NCI-H748 (cell line): ENCODE measurements at regions not wholly inside any gene's neighbourhood (a gene's known extent, or its start where the extent isn't known, plus 50 kb on each side); places are given as distances from the start of the nearest gene placed in this dataset.
"Not testable (repeated sequence)": the region's sequence is repeated elsewhere in the genome, so short reads cannot be mapped to it uniquely, and the experiment has no call there.

ENCODE experiments used
- DNase-seq: peaks from one replicate; lab custom pipeline; 2025; ENCODE audit not compliant: unreplicated experiment; lab: John Stamatoyannopoulos, UW

GRCh38 chr7:112937651-112938415 lies 147.6 kb upstream of the TMEM168 start:
- no peak for DNase-seq

DNA sequence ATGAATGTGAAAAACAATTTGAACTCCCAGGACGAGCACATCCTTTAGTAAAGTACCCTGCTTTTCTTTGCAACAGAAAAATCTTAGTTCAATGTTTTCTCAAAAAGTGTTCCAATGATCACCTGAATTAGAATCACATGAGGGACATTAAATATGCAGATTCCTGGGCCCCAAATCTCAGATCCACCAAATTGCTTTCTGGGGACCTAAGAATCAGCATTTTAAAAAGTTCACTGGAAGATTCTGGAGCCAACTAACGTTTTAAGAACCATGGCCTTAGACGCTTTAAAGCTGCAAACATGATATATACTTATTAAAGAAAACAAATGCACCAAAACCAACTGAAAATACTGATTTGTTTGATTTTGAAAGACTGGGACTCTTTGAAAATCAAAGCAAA lies 143.4 kb upstream of the TMEM168 start:
- no peak for DNase-seq

GRCh38 chr7:112930787-112931186 lies 140.6 kb upstream of the TMEM168 start:
- DNase-seq: no peak

DNA sequence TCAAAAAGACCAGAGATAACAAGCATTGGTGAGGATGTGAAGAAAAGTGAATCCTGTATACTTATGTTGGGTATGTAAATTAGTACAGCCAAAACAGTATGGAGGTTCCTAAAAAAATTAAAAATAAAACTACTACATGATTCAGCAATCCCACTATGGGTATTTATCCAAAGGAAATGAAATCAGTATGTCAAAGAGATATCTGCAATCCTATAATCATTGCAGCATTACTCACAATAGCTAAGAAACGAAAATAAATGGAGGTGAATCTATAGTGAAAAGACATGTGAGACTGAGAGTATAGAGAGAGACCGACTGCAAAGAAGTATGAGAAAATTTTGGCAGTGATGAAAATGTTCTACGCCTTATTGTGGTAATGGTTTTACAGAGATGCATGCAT lies 139.2 kb upstream of the TMEM168 start:
- DNase-seq: no peak

DNA sequence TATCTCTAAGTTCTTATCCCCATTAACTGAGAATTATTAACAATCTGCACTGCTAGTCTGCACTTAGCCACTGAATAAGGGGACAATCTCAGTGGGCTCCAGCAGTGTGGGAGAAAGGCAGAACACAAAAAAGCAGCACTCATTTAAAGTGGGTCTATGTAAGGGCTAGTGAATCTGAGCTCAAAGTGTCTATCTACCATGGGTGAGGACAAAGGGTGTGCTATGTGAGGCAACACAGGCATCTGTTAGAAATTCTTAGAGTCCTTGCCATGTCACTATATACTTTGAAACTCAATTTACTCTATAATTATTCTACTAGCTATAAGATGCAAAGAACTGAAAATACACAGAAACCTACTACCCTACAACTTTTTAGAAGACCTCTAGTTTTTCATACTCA lies 135.8 kb upstream of the TMEM168 start:
- no peak for DNase-seq

- not testable (repeated sequence) for DNase-seq
Measured at GRCh38 chr7:112922546-112922945, 132.4 kb upstream of the TMEM168 start.

GRCh38 chr7:112916431-112916830 lies 126.2 kb upstream of the TMEM168 start:
- not testable (repeated sequence) for DNase-seq

- DNase-seq: peak; percentile 5
Measured at GRCh38 chr7:112908086-112908485, 117.9 kb upstream of the TMEM168 start.

- DNase-seq: no peak
Measured at GRCh38 chr7:112907658-112908057, 117.5 kb upstream of the TMEM168 start.

GRCh38 chr7:112905950-112906349 lies 115.8 kb upstream of the TMEM168 start:
- DNase-seq: no peak

DNA sequence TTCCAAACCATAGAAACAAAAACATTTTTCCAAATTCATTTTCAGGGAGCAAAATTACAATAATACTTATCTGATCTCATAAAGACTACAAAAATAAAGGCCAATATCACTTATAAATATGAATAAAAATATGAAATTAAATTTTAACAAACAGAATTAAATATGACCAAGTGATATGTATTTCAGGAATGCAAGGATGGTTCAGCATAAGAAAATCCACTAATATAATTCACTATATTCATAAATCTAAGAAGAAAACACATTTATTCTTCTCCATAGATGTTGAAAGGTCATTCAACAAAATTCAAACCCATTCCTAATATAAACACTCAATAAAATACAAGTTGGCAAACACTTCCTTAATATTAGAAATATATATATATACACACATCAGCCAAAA lies 115.2 kb upstream of the TMEM168 start:
- DNase-seq: no peak

- DNase-seq: peak; percentile 76
Measured at GRCh38 chr7:112898432-112899290, 108.5 kb upstream of the TMEM168 start.

- DNase-seq: no peak
Measured at GRCh38 chr7:112897839-112898431, 107.7 kb upstream of the TMEM168 start.

- no peak for DNase-seq
Measured at GRCh38 chr7:112896026-112896601, 105.9 kb upstream of the TMEM168 start.

DNA sequence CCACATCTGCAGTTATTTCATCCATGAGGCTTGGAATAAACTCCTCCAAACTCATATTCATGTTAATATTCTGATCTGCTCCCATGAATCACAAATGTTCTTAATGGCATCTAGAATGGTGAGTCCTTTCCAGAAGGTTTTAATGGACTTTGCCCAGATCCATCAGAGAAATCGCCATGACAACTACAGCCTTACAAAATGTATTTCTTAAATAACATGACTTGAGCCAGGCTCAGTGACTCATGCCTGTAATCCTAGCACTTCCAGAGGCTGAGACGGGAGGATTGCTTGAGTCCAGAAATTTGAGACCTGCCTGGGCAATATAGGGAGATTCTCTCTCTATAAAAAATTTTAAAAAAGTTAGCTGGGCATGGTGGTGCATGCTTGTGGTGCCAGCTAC lies 102.1 kb upstream of the TMEM168 start:
- peak; percentile 5 for DNase-seq

GRCh38 chr7:112891698-112892097 lies 101.5 kb upstream of the TMEM168 start:
- no peak for DNase-seq

GRCh38 chr7:112889834-112890438 lies 99.7 kb upstream of the TMEM168 start:
- DNase-seq: no peak

DNA sequence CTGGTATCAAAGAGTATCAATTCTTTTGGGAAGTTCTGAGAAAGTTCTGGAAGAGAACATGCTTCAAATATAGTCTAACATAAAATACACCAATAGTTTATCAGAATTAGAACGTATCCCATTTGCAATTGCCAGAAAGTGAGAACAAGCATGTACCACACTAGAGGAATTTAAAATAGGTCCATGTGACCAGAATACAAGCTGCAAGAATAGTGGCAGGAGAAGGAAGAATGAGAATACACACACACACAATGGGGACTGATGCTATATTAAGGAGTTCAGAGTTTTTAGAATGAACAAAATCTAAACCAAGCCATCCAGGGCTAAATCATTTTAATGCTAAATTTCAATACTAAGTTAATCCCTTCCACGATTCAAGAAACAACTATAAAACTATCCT lies 99.1 kb upstream of the TMEM168 start:
- DNase-seq: no peak

DNA sequence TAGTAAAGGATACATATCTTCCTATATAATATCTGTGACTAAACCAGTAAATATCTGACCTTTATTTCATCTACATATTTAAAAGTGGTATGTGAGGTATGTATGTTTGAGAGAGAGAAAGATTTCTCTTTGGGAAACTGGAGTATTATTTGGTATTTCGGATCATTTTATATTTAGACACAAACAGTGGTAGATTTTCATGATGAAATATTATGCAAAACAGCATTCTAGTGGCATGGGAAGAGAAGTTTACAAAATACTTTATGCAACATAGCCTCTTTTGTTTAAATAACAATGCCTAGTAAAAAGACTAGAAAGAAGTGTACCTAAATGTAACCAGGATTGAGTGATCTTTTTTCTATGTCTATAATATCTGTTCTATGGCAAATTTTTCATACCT lies 98.6 kb upstream of the TMEM168 start:
- no peak for DNase-seq

DNA sequence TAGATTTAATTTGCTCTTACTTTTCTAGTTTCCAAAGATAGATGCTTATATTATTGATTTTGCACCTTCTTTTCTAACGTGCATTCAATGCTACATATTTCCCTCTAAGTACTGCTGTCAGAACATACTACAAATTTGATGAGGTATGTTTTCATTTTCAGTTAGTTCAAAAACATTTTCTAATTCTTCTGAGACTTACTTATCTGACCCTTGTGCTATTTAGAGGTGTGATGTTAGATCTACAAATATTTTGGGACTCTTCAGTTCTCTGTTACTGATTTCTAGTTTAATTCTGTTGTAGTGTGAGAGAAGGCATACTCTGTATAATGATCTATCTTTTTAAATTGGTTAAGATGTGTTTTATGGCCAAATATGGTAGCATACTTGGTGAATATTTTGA lies 97.8 kb upstream of the TMEM168 start:
- DNase-seq: no peak

DNA sequence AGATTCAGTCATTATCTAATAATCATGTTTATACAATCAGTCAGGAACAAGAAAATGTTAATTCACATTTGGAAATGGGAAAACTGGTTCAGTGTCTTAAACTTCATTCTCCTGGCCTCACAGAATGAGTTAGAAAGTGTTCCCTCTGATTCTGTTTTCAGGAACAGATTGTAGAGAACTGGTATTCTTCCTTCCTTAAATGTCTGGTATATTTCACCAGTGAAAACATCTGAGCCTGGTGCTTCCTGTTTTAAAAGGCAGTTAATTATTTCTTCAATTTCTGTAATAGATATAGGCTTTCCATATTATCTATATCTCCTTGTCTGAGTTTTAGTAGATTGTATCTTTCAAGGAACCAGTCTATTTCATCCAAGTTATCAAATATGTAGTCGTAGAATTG lies 97.1 kb upstream of the TMEM168 start:
- DNase-seq: no peak
